ENCODE measurements at regions not wholly inside any gene's neighbourhood (a gene's known extent, or its start where the extent isn't known, plus 50 kb on each side); places are given as distances from the start of the nearest gene placed in this dataset.

DNA sequence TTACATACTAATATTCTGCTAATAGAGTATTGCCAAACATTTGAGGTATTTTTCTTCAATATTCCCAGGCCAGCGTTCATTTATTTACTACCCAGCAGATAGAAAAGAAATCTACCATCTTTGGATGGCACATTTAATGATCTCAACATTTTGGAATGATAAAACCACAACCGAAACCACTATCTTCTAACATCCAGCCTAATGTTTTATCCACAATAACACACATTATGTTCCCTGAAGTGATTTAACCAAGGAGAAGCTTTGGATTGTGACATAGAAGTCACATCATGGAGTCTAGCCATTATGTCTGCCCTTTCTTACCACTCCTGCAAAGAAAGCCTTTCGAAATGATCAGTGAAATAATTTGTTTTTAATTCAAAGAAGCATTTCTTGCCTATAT lies 497.1 kb upstream of the PLXNA2 start:
- no peak for TF ChIP-seq ZFX (IDR thresholded peaks at IDR 0.05; ENCODE audit: borderline replicate concordance)
- TF ChIP-seq, protein P1, sequence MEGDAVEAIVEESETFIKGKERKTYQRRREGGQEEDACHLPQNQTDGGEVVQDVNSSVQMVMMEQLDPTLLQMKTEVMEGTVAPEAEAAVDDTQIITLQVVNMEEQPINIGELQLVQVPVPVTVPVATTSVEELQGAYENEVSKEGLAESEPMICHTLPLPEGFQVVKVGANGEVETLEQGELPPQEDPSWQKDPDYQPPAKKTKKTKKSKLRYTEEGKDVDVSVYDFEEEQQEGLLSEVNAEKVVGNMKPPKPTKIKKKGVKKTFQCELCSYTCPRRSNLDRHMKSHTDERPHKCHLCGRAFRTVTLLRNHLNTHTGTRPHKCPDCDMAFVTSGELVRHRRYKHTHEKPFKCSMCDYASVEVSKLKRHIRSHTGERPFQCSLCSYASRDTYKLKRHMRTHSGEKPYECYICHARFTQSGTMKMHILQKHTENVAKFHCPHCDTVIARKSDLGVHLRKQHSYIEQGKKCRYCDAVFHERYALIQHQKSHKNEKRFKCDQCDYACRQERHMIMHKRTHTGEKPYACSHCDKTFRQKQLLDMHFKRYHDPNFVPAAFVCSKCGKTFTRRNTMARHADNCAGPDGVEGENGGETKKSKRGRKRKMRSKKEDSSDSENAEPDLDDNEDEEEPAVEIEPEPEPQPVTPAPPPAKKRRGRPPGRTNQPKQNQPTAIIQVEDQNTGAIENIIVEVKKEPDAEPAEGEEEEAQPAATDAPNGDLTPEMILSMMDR (IDR thresholded peaks at IDR 0.05) = no peak
- no peak overlapping the region for H3K27ac ChIP-seq

DNA sequence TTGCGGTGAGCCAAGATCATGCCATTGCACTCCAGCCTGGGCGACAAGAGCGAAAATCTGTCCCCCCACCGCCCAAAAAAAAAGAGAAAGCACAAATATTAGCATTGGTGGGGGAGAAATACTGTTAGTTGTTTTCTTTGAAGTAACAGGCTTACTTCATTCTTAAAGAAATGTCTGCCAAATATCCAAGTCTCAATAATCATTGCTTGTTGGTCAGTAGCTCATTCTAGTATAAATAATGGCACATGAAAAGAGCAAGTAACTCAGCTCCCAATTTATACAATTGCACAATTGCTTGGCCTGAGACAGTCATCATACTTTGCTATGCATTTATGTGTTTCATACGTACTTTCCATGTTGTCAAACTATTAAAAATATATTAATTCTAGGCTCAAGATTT lies 499.2 kb upstream of the PLXNA2 start:
- TF ChIP-seq ZFX (IDR thresholded peaks at IDR 0.05; ENCODE audit: borderline replicate concordance) = no peak
- TF ChIP-seq, protein P1 (IDR thresholded peaks at IDR 0.05) = no peak
- no peak overlapping the region for H3K27ac ChIP-seq

DNA sequence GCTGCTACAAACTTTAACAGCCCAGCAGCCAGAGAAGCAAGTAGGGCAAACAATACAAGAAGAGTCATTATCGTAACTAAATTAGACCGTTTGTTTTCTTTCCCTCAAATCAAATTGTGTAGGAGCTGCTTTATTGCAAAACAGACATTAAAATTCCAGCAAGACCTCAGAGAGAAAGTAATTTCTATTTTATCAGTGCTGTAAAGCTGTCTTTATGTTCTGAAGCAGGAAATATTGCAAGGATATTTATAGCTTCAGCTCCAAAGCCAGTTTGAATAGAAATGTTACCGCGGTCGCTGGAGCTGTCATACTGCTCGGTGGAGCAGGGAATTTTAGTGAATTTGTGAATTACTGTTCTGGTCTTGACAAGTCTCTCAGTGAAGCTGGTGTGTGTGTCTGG lies 503.8 kb upstream of the PLXNA2 start:
- no peak for TF ChIP-seq ZFX (IDR thresholded peaks at IDR 0.05; ENCODE audit: borderline replicate concordance)
- TF ChIP-seq, protein P1 (IDR thresholded peaks at IDR 0.05) = no peak
- H3K27ac ChIP-seq = no peak overlapping the region

DNA sequence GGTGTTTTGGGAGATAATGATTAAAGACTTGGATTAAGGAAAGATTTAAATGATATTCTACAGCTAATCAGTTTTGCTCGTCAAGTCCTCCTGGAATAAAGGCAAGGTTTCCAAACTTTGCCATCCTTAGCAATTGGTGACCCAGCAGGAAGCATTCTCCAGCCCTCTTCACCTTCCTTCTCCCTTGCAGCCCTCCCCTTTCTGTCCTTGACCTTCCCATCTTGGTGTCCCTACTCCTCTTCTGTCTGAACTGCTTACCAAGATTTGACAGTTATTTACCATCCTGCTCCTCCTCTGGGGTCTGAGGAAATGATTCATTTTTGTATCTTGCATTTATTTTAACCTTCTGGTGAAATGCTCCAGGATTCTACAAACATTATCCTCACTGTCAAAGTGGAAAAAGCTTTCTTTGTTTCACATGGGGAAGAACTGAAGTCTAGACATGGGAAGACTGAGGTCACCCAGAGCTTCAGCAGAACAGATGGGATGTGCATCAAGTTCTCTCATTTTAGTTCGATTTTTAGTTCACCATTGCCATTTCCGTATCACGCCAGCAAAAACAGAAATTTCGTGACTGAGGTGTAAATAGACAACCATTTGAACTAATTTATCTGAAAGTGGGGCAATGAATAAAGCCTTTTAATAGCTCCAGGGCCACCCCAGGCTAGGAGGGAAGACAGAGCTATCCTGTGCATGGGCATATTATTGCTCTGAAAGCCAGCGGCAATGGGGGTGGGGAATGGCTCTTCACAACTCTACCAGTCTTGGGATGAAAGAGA lies 504.4 kb upstream of the PLXNA2 start:
- no peak overlapping the region for H3K27ac ChIP-seq
- TF ChIP-seq, protein P1 (IDR thresholded peaks at IDR 0.05) = no peak
- TF ChIP-seq ZFX (IDR thresholded peaks at IDR 0.05; ENCODE audit: borderline replicate concordance) = no peak

DNA sequence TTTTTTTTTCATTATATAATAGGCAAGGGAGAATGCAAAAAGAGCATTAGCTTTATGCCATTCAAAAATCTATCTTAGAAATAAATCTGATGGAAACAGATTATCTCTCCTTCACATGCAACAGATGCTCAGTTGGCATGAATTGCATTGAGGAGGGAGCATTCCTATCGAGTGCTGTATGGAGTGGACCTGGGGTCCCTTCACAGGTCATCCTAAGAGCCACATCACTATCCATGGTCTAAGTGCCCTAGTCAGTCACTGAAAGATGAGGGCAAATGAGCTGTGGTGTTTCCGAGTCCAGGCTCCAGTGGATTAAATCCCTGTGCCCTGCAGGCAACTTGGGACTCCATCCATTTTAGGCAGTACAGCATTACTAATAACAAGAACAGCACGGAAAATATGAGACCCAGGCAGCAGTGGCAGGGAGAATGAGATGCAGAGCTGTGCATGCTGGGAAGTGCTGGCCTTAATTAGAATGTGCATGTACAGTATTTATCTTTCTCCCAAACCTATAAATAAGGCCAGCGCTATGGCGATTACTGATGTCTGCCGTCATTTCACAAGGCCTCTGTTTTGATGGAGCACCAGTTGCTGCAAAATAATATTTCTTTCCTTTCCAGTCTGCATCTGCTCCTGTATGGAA lies 512.3 kb upstream of the PLXNA2 start:
- no peak overlapping the region for H3K27ac ChIP-seq
- no peak for TF ChIP-seq ZFX (IDR thresholded peaks at IDR 0.05; ENCODE audit: borderline replicate concordance)
- TF ChIP-seq, protein P1 (IDR thresholded peaks at IDR 0.05) = no peak

DNA sequence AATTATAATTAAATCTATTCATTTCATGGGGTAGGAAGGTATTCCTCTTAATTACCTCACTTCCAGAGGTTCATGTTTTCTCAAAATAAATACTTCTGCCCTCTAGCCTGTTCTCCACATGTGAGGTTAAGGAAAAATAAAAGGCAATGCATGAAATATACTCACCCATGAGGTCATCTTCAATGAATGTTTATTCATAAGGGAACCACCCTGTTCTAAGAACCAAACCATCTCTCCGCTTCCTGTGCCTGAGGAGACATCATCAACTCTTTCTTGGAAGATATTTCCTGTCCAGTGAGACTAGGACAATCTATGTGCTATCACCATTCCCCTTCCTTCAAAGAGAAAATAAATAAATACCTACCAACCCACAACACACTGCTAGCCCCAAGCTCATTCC lies 513.7 kb upstream of the PLXNA2 start:
- TF ChIP-seq, protein P1 (IDR thresholded peaks at IDR 0.05) = no peak
- TF ChIP-seq ZFX (IDR thresholded peaks at IDR 0.05; ENCODE audit: borderline replicate concordance) = no peak
- H3K27ac ChIP-seq = no peak overlapping the region

DNA sequence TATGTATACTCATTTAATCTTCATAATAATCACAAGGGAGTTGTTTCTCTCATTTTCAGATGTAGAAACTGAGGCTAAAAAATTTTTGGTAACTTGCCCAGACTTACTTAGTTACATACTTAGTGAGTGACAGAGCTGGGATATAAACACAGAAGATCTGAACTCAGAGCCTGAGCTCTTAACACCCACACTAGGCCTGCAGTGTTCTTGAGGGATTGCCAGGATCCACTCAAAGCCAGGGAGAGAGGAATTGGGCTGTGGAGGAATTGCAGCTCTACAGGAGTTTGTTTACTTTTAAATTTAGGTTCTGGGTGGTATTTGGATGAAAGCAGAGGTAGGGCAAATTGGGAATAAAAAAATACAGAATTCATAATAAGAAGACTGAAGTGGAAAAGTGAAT lies 515.1 kb upstream of the PLXNA2 start:
- H3K27ac ChIP-seq = no peak overlapping the region
- TF ChIP-seq, protein P1 (IDR thresholded peaks at IDR 0.05) = no peak
- no peak for TF ChIP-seq ZFX (IDR thresholded peaks at IDR 0.05; ENCODE audit: borderline replicate concordance)
